IMR-90 (cell line): ENCODE measurements at regions not wholly inside any gene's neighbourhood (a gene's known extent, or its start where the extent isn't known, plus 50 kb on each side); places are given as distances from the start of the nearest gene placed in this dataset.
A peak's percentile ranks its signal among the peaks of the same experiment; 100 is the strongest.

ENCODE experiments used
- ATAC-seq: fragments of 200-7000 bp; cut with Tn5 transposase; 2 replicates; pipeline ENCODE4 v1.9.1; 2020; ENCODE audit warnings: low read depth, mild to moderate bottlenecking, moderate library complexity
- BruUV-seq: library from RNA; stranded (reverse); fragments of 400-500 nt; replicated peaks from 2 replicates; lab custom pipeline; 2021; lab: Mats Ljungman, UMichigan
- CTCF ChIA-PET: fragments of 300-600 bp; formaldehyde crosslinking; extraction: SDS; loops from one replicate; lab custom pipeline; 2021; ENCODE audit warnings: antibody characterized with exemption; lab: Yijun Ruan, JAX
- POLR2A ChIA-PET: fragments of 300-600 bp; sonication (Branson Sonifier 250); formaldehyde crosslinking; loops from one replicate; lab custom pipeline; 2022; ENCODE audit warnings: antibody characterized with exemption; ENCODE audit not compliant: unreplicated experiment; lab: Charles Lee
- DNase-seq: peaks from one replicate; pipeline ENCODE4 v3.0.0; 2013
- H2AFZ ChIP-seq: replicated peaks from 2 replicates; pipeline ENCODE3; 2013; ENCODE audit warnings: low read length, mild to moderate bottlenecking; ENCODE audit not compliant: poor library complexity
- H2AK5ac ChIP-seq: 2 replicates; pipeline ENCODE4 v1.6.1; 2013; ENCODE audit warnings: low read depth, low read length, inconsistent platforms
- H2AK9ac ChIP-seq: replicated peaks from 2 replicates; pipeline ENCODE3; 2013; ENCODE audit warnings: mild to moderate bottlenecking, low read depth, low read length, moderate library complexity; ENCODE audit not compliant: poor library complexity
- H2BK120ac ChIP-seq: 2 replicates; pipeline ENCODE4 v1.6.1; 2013; ENCODE audit warnings: low read depth, low read length, inconsistent platforms
- H2BK15ac ChIP-seq: 3 replicates; pipeline ENCODE4 v1.6.1; 2013; ENCODE audit warnings: low read depth, low read length, inconsistent platforms
- H2BK20ac ChIP-seq: 2 replicates; pipeline ENCODE4 v1.6.1; 2013; ENCODE audit warnings: low read depth, mild to moderate bottlenecking, inconsistent platforms, low read length, moderate library complexity
- H2BK5ac ChIP-seq: 2 replicates; pipeline ENCODE4 v1.6.1; 2013; ENCODE audit warnings: mild to moderate bottlenecking, low read depth, low read length, inconsistent platforms; ENCODE audit not compliant: poor library complexity, severe bottlenecking
- H3K14ac ChIP-seq: replicated peaks from 2 replicates; pipeline ENCODE4 v1.6.1; 2013; ENCODE audit warnings: low read depth, low read length, inconsistent platforms
- H3K18ac ChIP-seq: 2 replicates; pipeline ENCODE4 v1.6.1; 2013; ENCODE audit warnings: low read depth, low read length, control low read depth
- H3K23ac ChIP-seq: 2 replicates; pipeline ENCODE4 v1.6.1; 2013; ENCODE audit warnings: low read depth, low read length, inconsistent platforms
- H3K27ac ChIP-seq: 2 replicates; pipeline ENCODE4 v1.5.1; 2013; ENCODE audit warnings: mild to moderate bottlenecking, control low read depth, low read length; ENCODE audit not compliant: insufficient read depth
- H3K27me3 ChIP-seq: 2 replicates; pipeline ENCODE4 v1.6.1; 2013; ENCODE audit warnings: low read length; ENCODE audit not compliant: control insufficient read depth, insufficient read depth
- H3K36me3 ChIP-seq: 2 replicates; pipeline ENCODE4 v1.6.1; 2013; ENCODE audit warnings: low read length, mixed read lengths; ENCODE audit not compliant: control insufficient read depth, insufficient read depth
- H3K4ac ChIP-seq: 2 replicates; pipeline ENCODE4 v1.6.1; 2013; ENCODE audit warnings: low read depth, low read length, inconsistent platforms
- H3K4me1 ChIP-seq: 2 replicates; pipeline ENCODE4 v1.6.1; 2013; ENCODE audit warnings: low read length, mixed read lengths; ENCODE audit not compliant: control insufficient read depth, insufficient read depth
- H3K4me2 ChIP-seq: 2 replicates; pipeline ENCODE4 v1.6.1; 2013; ENCODE audit warnings: low read depth, mild to moderate bottlenecking, control low read depth, low read length, moderate library complexity
- H3K4me3 ChIP-seq: 2 replicates; pipeline ENCODE4 v1.5.1; 2013; ENCODE audit warnings: low read depth, mild to moderate bottlenecking, control low read depth, low read length, moderate library complexity; ENCODE audit not compliant: insufficient read depth
- H3K56ac ChIP-seq: 2 replicates; pipeline ENCODE4 v1.6.1; 2013; ENCODE audit warnings: low read length, inconsistent platforms; ENCODE audit not compliant: insufficient read depth; ENCODE audit errors: extremely low read depth
- H3K79me1 ChIP-seq, 2 experiments: 2 replicates each; pipeline ENCODE4 v1.6.1; 2013; ENCODE audit warnings: low read length in 2 of 2, inconsistent platforms in 1 of 2, low read depth in 1 of 2
- H3K9ac ChIP-seq: 2 replicates; pipeline ENCODE4 v1.6.1; 2013; ENCODE audit warnings: low read depth, low read length, control low read depth
- H3K9me1 ChIP-seq: 2 replicates; pipeline ENCODE4 v1.6.1; 2013; ENCODE audit warnings: low read length, inconsistent platforms; ENCODE audit not compliant: insufficient read depth
- H3K9me3 ChIP-seq: 2 replicates; pipeline ENCODE4 v1.6.1; 2013; ENCODE audit warnings: low read length; ENCODE audit not compliant: control insufficient read depth, insufficient read depth
- H4K20me1 ChIP-seq: 2 replicates; pipeline ENCODE4 v1.6.1; 2013; ENCODE audit warnings: low read length, inconsistent platforms; ENCODE audit not compliant: insufficient read depth
- H4K5ac ChIP-seq: 2 replicates; pipeline ENCODE4 v1.6.1; 2013; ENCODE audit warnings: mild to moderate bottlenecking, low read depth, low read length, control low read depth
- H4K8ac ChIP-seq, 2 experiments: 2 replicates each; pipeline ENCODE4 v1.6.1; 2013; ENCODE audit warnings: low read depth in 2 of 2, low read length in 2 of 2, control low read depth in 1 of 2, inconsistent platforms in 1 of 2
- H4K91ac ChIP-seq: 2 replicates; pipeline ENCODE4 v1.6.1; 2013; ENCODE audit warnings: low read depth, low read length, inconsistent platforms; ENCODE audit not compliant: insufficient read depth
- BHLHE40 ChIP-seq: fragments of 150-350 bp; IDR thresholded peaks from 2 replicates; pipeline ENCODE4 v1.6.1; 2016; ENCODE audit warnings: mild to moderate bottlenecking, low read depth, low read length
- CEBPB ChIP-seq: IDR thresholded peaks from 2 replicates; pipeline ENCODE4 v1.6.1; 2012; ENCODE audit warnings: low read depth, low read length, improper control_type of control experiment
- CHD1 ChIP-seq: IDR thresholded peaks from 2 replicates; pipeline ENCODE4 v1.6.1; 2012; ENCODE audit warnings: low read depth, low read length, improper control_type of control experiment
- ELK1 ChIP-seq: fragments of 150-350 bp; IDR thresholded peaks from 2 replicates; pipeline ENCODE4 v1.6.1; 2016; ENCODE audit warnings: low read depth, mild to moderate bottlenecking, low read length, moderate library complexity, borderline replicate concordance
- FOS ChIP-seq: fragments of 150-350 bp; IDR thresholded peaks from 2 replicates; pipeline ENCODE4 v1.6.1; 2016; ENCODE audit warnings: low read depth, low read length
- MAFK ChIP-seq: IDR thresholded peaks from 2 replicates; pipeline ENCODE4 v1.6.1; 2012; ENCODE audit warnings: low read depth, low read length, improper control_type of control experiment
- MAZ ChIP-seq: IDR thresholded peaks from 2 replicates; pipeline ENCODE4 v1.6.1; 2012; ENCODE audit warnings: low read depth, mild to moderate bottlenecking, low read length, improper control_type of control experiment, moderate library complexity, borderline replicate concordance
- MXI1 ChIP-seq: IDR thresholded peaks from 2 replicates; pipeline ENCODE4 v1.6.1; 2012; ENCODE audit warnings: low read depth, mild to moderate bottlenecking, low read length, moderate library complexity, borderline replicate concordance
- NFE2L2 ChIP-seq: fragments of 150-350 bp; IDR thresholded peaks from 2 replicates; pipeline ENCODE4 v1.6.1; 2016; ENCODE audit warnings: low read depth, mild to moderate bottlenecking, low read length
- POLR2A ChIP-seq: IDR thresholded peaks from 2 replicates; pipeline ENCODE4 v1.6.1; 2012; ENCODE audit warnings: mild to moderate bottlenecking, low read depth, low read length
- RAD21 ChIP-seq: IDR thresholded peaks from 2 replicates; pipeline ENCODE4 v1.6.1; 2012; ENCODE audit warnings: low read length, improper control_type of control experiment
- RCOR1 ChIP-seq: IDR thresholded peaks from 2 replicates; pipeline ENCODE4 v1.6.1; 2012; ENCODE audit warnings: mild to moderate bottlenecking, low read length, improper control_type of control experiment; ENCODE audit not compliant: insufficient replicate concordance
- RFX5 ChIP-seq: IDR thresholded peaks from 2 replicates; pipeline ENCODE4 v1.8.0; 2012; ENCODE audit warnings: low read depth, mild to moderate bottlenecking, low read length, moderate library complexity
- SMC3 ChIP-seq: fragments of 150-350 bp; IDR thresholded peaks from 2 replicates; pipeline ENCODE4 v1.6.1; 2016; ENCODE audit warnings: low read depth, mild to moderate bottlenecking, antibody characterized with exemption, low read length, moderate library complexity
- WGBS, 2 experiments: methylation state at CpG; one replicate each; pipeline versions ENCODE4 v1.1.5 to v1.1.7; 2013; ENCODE audit warnings: missing lambda C conversion rate in 2 of 2; ENCODE audit not compliant: insufficient read length in 1 of 2; ENCODE audit errors: extremely low coverage in 2 of 2; 5-methylcytosine and 5-hydroxymethylcytosine counted together
- dilution Hi-C: fragments of 300-500 bp; cut with HindIII; formaldehyde crosslinking; loops from one replicate; pipeline ENCODE4 v1.14.3; 2018; ENCODE audit warnings: low sequenced_read_pairs; ENCODE audit not compliant: unreplicated experiment
- in situ Hi-C: fragments of 300-500 bp; cut with MboI; formaldehyde crosslinking; loops from 3 replicates; pipeline ENCODE4 v1.14.3; 2019; ENCODE audit warnings: low sequenced_read_pairs, inconsistent platforms, mixed read lengths
- intact Hi-C: fragments of 100-400 bp; cut with micrococcal nuclease; formaldehyde crosslinking; loops from 2 replicates; pipeline ENCODE4 v1.10.0; 2022
- TF ChIP-seq, protein P1 (sequence below): conservative IDR thresholded peaks from 2 replicates; pipeline ENCODE4 v1.5.1; 2012; ENCODE audit warnings: mild to moderate bottlenecking, low read depth, low read length, improper control_type of control experiment
- TF ChIP-seq, protein P2 (sequence below): fragments of 150-350 bp; IDR thresholded peaks from 2 replicates; pipeline ENCODE4 v1.6.1; 2017; ENCODE audit warnings: mild to moderate bottlenecking, antibody characterized with exemption, low read length, low read depth

GRCh38 chr5:163696579-163696887 is 191.1 kb downstream of the MAT2B start:
- ChIA-PET CTCF (interaction anchor here (0.8 to 2.7 kb wide), 10 partner anchors 10 to 808 kb away, joined by 3 to 15 read pairs (median 4); no protein-coding TSS in a partner anchor), POLR2A (no interaction called here)
- H3K56ac ChIP-seq: no peak overlapping the region
- no peaks in the 10 kb centered on the region for H3K27me3 ChIP-seq
- H4K20me1 ChIP-seq: no peaks in the 10 kb centered on the region
- H4K8ac ChIP-seq: no peak overlapping the region
- in situ Hi-C loops: loop anchor here (10.0 kb wide), 1 partner anchor 318 kb away; no protein-coding TSS in a partner anchor
- H3K18ac ChIP-seq: no peak overlapping the region
- peak overlapping the region; percentile 45 for H2AFZ ChIP-seq
- H3K14ac ChIP-seq: 0 out of 2 replicates have a peak overlapping the region, but pooled peaks have one; percentile 8
- no TSS peak for BruUV-seq
- no peaks in the 10 kb centered on the region for H3K9me1 ChIP-seq
- peak overlapping the region; percentile 41; the same call in 1 of the 2 replicates for H2BK20ac ChIP-seq
- no peaks in the 10 kb centered on the region for H3K79me1 ChIP-seq
- H2BK15ac ChIP-seq: no peak overlapping the region
- no peak overlapping the region for H2BK5ac ChIP-seq
- H3K4me2 ChIP-seq: no peak overlapping the region
- H3K4me3 ChIP-seq: no peak overlapping the region
- DNase-seq (no peak), ATAC-seq (no peak)
- TF ChIP-seq NFE2L2 (no peak), FOS (no peak), ELK1 (no peak), POLR2A (no peak), SMC3 (no peak), RFX5 (no peak), MAZ (no peak), BHLHE40 (no peak), MAFK (no peak), MXI1 (no peak), CHD1 (no peak), RAD21 (no peak), CEBPB (no peak), RCOR1 (no peak)
- TF ChIP-seq, protein P1, sequence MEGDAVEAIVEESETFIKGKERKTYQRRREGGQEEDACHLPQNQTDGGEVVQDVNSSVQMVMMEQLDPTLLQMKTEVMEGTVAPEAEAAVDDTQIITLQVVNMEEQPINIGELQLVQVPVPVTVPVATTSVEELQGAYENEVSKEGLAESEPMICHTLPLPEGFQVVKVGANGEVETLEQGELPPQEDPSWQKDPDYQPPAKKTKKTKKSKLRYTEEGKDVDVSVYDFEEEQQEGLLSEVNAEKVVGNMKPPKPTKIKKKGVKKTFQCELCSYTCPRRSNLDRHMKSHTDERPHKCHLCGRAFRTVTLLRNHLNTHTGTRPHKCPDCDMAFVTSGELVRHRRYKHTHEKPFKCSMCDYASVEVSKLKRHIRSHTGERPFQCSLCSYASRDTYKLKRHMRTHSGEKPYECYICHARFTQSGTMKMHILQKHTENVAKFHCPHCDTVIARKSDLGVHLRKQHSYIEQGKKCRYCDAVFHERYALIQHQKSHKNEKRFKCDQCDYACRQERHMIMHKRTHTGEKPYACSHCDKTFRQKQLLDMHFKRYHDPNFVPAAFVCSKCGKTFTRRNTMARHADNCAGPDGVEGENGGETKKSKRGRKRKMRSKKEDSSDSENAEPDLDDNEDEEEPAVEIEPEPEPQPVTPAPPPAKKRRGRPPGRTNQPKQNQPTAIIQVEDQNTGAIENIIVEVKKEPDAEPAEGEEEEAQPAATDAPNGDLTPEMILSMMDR: no peak
- TF ChIP-seq, protein P2, sequence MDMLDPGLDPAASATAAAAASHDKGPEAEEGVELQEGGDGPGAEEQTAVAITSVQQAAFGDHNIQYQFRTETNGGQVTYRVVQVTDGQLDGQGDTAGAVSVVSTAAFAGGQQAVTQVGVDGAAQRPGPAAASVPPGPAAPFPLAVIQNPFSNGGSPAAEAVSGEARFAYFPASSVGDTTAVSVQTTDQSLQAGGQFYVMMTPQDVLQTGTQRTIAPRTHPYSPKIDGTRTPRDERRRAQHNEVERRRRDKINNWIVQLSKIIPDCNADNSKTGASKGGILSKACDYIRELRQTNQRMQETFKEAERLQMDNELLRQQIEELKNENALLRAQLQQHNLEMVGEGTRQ: no peak
- H4K91ac ChIP-seq: 0 out of 2 replicates have a peak overlapping the region, but pooled peaks have one; percentile 10
- no peak overlapping the region for H2AK5ac ChIP-seq
- no peak overlapping the region for H3K27ac ChIP-seq
- WGBS, 2 experiments: no CpG with 5 or more reads among the region's 5 CpGs
- no peak overlapping the region for H2AK9ac ChIP-seq
- peak overlapping the region; percentile 3; the same call in 1 of the 2 replicates for H3K4ac ChIP-seq
- dilution Hi-C loops: no loop called here
- no peak overlapping the region for H3K23ac ChIP-seq
- H3K9me3 ChIP-seq: no peaks in the 10 kb centered on the region
- peak overlapping the region; percentile 39 for H2BK120ac ChIP-seq
- H3K36me3 ChIP-seq: no peaks in the 10 kb centered on the region
- intact Hi-C loops: loop anchor here (1.0 to 5.0 kb wide), 9 partner anchors 128 to 1921 kb away; no protein-coding TSS in a partner anchor
- H3K9ac ChIP-seq: no peak overlapping the region
- H4K5ac ChIP-seq: no peak overlapping the region
- H3K4me1 ChIP-seq: no peaks in the 10 kb centered on the region; the same call in 1 of the 2 replicates
